Activated T-cell treated with anti-CD3 and anti-CD28 coated beads, Interleukin-2, amount 50 U/mL, for 72 hours (primary cell): ENCODE measurements at regions not wholly inside any gene's neighbourhood (a gene's known extent, or its start where the extent isn't known, plus 50 kb on each side); places are given as distances from the start of the nearest gene placed in this dataset.
"Not testable (repeated sequence)": the region's sequence is repeated elsewhere in the genome, so short reads cannot be mapped to it uniquely, and the experiment has no call there.

ENCODE experiments used
- ATAC-seq, 2 donors: fragments of 150-1000 bp; cut with Tn5 transposase; replicated peaks in 1 of 2; 2 replicates each; pipeline ENCODE4 v1.10.0; 2021; ENCODE audit warnings: moderate library complexity in 2 of 2, mild to moderate bottlenecking in 1 of 2
- DNase-seq, 2 donors: peaks; one replicate each; pipeline ENCODE4 v3.0.0; 2021 to 2022; ENCODE audit warnings: mixed read lengths in 1 of 2
- H3K27ac Mint-ChIP-seq: one replicate; pipeline ENCODE4 v1.8.0; 2022; ENCODE audit warnings: mild to moderate bottlenecking, moderate library complexity, mixed read lengths
- H3K27me3 Mint-ChIP-seq: one replicate; pipeline ENCODE4 v1.8.0; 2022; ENCODE audit warnings: low read depth, mixed read lengths
- H3K36me3 Mint-ChIP-seq, 2 donors: one replicate each; pipeline ENCODE4 v1.8.0; 2022; ENCODE audit warnings: mixed read lengths in 2 of 2, mild to moderate bottlenecking in 1 of 2; ENCODE audit not compliant: insufficient read depth in 2 of 2
- H3K4me1 Mint-ChIP-seq: one replicate; pipeline ENCODE4 v1.8.0; 2022; ENCODE audit warnings: low read depth, mixed read lengths
- H3K4me3 Mint-ChIP-seq, 2 donors: one replicate each; pipeline ENCODE4 v1.8.0; 2022; ENCODE audit warnings: mild to moderate bottlenecking in 2 of 2, mixed read lengths in 2 of 2, moderate library complexity in 2 of 2
- H3K9me3 Mint-ChIP-seq, 2 donors: one replicate each; pipeline ENCODE4 v1.8.0; 2022; ENCODE audit warnings: mixed read lengths in 2 of 2

- Mint-ChIP-seq H3K4me3 (no peak overlapping the region), H3K4me1 (no peaks in the 10 kb centered on the region), H3K27me3 (no peaks in the 10 kb centered on the region), H3K27ac (no peak overlapping the region), H3K9me3 (no peaks in the 10 kb centered on the region), H3K36me3 (no peaks in the 10 kb centered on the region)
- DNase-seq: no peak
- ATAC-seq: no peak
Observed at GRCh38 chr14:22255017-22255950, 333.7 kb downstream of the DAD1 start.

GRCh38 chr14:22252686-22253085 lies 336.3 kb downstream of the DAD1 start:
- Mint-ChIP-seq H3K27me3 (no peaks in the 10 kb centered on the region), H3K4me1 (no peaks in the 10 kb centered on the region), H3K36me3 (no peaks in the 10 kb centered on the region), H3K27ac (no peak overlapping the region), H3K9me3 (no peaks in the 10 kb centered on the region), H3K4me3 (no peak overlapping the region)
- DNase-seq (no peak), ATAC-seq (no peak)

DNA sequence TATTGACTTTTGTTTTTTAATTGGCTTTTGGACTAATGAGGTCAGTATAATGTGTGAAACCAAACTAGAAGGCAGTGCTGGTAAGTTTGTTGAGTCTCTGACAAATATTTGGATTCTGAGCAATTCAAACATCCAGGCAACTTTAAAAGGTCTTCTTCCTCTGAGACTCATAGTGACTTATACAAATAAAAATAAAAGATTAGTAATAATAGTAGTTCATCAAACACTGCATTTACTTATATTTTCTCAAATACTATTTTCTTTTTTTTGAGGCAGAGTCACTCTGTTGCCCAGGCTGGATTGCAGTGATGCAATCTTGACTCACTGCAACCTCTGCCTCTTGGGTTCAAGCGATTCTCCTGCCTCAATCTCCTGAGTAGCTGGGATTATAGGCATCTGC lies 337.9 kb downstream of the DAD1 start:
- ATAC-seq (no peak), DNase-seq (no peak)
- Mint-ChIP-seq H3K36me3 (no peaks in the 10 kb centered on the region), H3K4me3 (no peak overlapping the region), H3K27ac (no peak overlapping the region), H3K4me1 (no peaks in the 10 kb centered on the region), H3K9me3 (no peaks in the 10 kb centered on the region), H3K27me3 (no peaks in the 10 kb centered on the region)

DNA sequence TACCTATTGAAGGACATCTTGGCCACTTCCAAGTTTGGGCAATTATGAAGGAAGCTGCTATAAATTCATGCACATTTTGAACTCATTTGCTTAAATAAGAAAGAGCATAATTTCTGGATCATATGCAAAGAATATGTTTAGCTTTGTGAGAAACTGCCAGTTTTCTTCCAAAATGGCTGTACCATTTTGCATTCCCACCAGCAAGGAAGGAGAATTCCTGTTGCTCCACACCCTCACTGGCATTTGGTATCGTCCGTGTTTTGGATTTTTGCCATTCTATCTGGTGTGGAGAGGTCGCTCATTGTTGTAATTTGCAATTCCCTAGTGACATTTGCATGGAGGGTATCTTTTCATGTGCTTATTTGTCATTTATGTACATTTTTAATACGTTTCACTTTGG lies 339.3 kb downstream of the DAD1 start:
- no peaks in the 10 kb centered on the region for H3K4me1 Mint-ChIP-seq
- no peaks in the 10 kb centered on the region for H3K27me3 Mint-ChIP-seq
- no peaks in the 10 kb centered on the region for H3K9me3 Mint-ChIP-seq
- ATAC-seq (no peak), DNase-seq (no peak)
- H3K36me3 Mint-ChIP-seq: no peaks in the 10 kb centered on the region
- H3K4me3 Mint-ChIP-seq: no peak overlapping the region
- no peak overlapping the region for H3K27ac Mint-ChIP-seq

DNA sequence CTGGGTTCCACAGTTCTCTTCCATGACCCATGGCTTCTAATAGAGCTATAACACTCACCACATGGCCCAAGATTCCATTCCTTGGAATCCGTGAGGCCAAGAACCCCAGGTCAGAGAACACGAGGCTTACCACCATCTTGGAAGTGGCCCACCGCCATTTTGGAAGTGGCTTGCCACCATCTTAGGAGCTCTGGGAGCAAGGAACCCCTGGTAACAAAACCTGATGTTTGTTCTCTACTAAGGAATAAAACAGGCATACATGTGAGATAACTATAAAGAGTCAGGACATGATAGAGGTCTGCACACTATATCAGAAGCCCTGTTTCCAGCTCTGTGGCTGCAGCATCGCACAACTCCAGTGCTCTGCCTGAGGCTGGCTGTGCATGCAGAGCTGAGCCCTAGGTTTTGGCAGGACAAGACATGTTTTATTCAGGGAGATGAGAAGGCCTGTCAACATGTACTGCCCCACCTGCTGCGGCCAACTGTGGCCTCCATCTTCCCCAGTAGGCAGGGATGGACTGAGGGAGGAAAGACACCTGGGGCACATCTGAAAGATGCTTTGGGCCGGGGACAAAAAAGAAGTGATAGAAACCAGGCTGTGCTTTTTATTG lies 344.9 kb downstream of the DAD1 start:
- Mint-ChIP-seq H3K4me1 (no peaks in the 10 kb centered on the region), H3K36me3 (no peaks in the 10 kb centered on the region), H3K4me3 (no peak overlapping the region), H3K9me3 (no peaks in the 10 kb centered on the region), H3K27me3 (no peaks in the 10 kb centered on the region), H3K27ac (no peak overlapping the region)
- ATAC-seq (no peak), DNase-seq (no peak)

GRCh38 chr14:22238320-22238719 lies 350.7 kb downstream of the DAD1 start:
- H3K9me3 Mint-ChIP-seq, H3K4me3 Mint-ChIP-seq, H3K27ac Mint-ChIP-seq, DNase-seq, ATAC-seq, H3K4me1 Mint-ChIP-seq, H3K27me3 Mint-ChIP-seq, H3K36me3 Mint-ChIP-seq: not testable (repeated sequence)

DNA sequence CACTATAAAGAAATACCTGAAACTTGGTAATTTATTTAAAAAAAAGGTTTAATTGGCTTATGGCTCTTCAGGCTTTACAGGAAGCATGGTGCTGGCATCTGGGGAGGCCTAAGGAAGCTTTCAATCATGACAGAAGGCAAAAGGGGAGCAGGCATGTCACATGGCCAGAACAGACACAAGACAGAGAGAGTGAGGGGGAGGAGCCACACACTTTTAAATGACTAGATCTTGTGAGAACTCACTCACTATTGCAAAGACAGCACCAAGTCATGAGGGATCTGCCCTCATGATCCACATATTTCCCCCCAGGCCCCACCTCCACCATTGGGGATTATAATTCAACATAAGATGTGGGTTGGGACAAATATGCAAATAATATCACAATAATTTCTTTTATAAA lies 355.6 kb downstream of the DAD1 start:
- Mint-ChIP-seq H3K9me3 (no peaks in the 10 kb centered on the region), H3K4me3 (no peak overlapping the region), H3K27ac (no peak overlapping the region), H3K4me1 (no peaks in the 10 kb centered on the region), H3K36me3 (no peaks in the 10 kb centered on the region), H3K27me3 (no peaks in the 10 kb centered on the region)
- no peak for ATAC-seq
- no peak for DNase-seq

DNA sequence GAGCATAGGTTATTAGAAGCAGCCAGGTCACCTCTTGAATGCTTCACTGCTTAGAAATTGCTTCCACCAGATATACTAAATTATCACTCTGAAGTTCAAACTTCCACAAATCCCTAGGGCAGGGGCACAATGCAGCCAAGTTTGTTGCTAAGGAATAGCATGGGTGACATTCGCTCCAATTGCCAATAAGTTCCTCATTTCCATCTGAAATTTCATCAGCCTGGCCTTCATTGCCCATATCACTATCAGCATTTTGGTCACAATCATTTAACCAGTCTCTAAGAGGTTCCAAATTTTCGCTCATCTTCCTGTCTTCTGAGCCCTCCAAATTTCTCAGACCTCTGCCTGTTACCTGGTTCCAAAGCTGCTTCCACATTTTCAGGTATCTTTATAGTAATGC lies 356.1 kb downstream of the DAD1 start:
- H3K4me3 Mint-ChIP-seq: no peak overlapping the region
- ATAC-seq: no peak

DNA sequence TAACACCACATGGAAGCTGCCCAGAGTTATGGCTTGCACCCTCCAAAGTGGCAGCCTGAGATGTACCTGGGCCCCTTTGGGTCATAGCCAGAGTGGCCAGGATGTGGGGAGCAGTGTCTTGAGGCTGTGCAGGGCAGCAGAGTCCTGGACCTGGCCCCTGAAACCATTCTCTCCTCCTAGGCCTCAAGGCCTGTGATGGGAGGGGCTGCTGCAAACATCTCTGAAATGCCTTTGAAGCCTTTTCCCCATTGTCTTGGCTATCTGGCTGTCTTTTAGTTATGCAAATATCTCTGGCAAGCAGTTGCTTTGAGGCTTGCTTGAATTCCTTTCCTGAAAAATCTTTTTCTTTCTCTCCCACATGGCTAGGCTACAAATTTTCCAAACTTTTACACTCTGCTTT lies 356.5 kb downstream of the DAD1 start:
- ATAC-seq (no peak), DNase-seq (no peak)
- Mint-ChIP-seq H3K27me3 (no peaks in the 10 kb centered on the region), H3K4me1 (no peaks in the 10 kb centered on the region), H3K27ac (no peak overlapping the region), H3K9me3 (no peaks in the 10 kb centered on the region), H3K4me3 (no peak overlapping the region), H3K36me3 (no peaks in the 10 kb centered on the region)

More for the DNA sequence above, 356.1 kb downstream of the DAD1 start:
- Mint-ChIP-seq H3K27me3 (no peaks in the 10 kb centered on the region), H3K4me1 (no peaks in the 10 kb centered on the region), H3K36me3 (no peaks in the 10 kb centered on the region), H3K9me3 (no peaks in the 10 kb centered on the region), H3K27ac (no peak overlapping the region)
- no peak for DNase-seq

DNA sequence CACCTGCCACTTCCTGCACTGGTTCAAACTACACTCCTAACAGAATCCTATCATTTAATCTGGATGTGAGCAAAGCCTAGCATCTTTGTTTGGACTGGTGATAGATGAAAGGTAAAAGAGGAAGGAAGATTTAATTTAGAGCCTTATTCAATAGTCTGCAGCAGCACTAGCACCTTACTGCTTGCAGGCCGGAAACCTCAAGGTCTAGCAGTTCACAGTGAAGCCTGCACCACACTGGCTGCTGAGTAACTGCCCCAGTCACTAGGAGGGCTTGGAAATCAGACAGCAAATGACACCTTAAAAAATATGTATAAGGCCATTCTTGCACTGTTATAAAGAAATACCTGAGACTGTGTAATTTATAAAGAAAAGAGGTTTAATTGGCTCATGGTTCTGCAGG lies 358.0 kb downstream of the DAD1 start:
- Mint-ChIP-seq H3K4me3 (peak overlapping the region in 1 of 2 donors; percentile 58), H3K9me3 (no peaks in the 10 kb centered on the region), H3K36me3 (no peaks in the 10 kb centered on the region), H3K27me3 (no peaks in the 10 kb centered on the region), H3K4me1 (no peaks in the 10 kb centered on the region), H3K27ac (no peak overlapping the region)
- no peak for DNase-seq
- ATAC-seq: peak in 1 of 2 donors; percentile 57

DNA sequence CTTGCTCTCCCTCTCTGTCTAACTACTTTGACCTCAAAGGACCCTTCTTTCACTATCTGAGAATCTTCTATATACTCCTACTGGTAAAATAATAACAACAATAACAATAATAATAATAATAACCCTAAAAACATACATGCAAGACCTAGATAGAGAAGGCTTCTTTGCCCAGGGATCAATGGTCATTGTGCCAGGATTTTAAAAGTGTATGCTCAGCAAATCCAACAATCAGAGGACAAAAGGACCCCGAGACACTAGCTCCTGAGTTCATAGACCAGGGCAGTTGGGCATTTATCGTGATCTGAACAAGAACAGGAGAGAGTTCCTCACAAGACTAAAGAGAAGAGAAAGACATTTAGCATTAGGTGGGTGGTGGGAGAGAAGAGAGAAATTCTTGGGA lies 358.5 kb downstream of the DAD1 start:
- H3K4me1 Mint-ChIP-seq: no peaks in the 10 kb centered on the region
- no peaks in the 10 kb centered on the region for H3K9me3 Mint-ChIP-seq
- H3K4me3 Mint-ChIP-seq: peak overlapping the region in 1 of 2 donors; percentile 58
- no peak for DNase-seq
- no peak overlapping the region for H3K27ac Mint-ChIP-seq
- H3K27me3 Mint-ChIP-seq: no peaks in the 10 kb centered on the region
- H3K36me3 Mint-ChIP-seq: no peaks in the 10 kb centered on the region
- ATAC-seq: no peak

GRCh38 chr14:22227084-22227483 lies 361.9 kb downstream of the DAD1 start:
- H3K9me3 Mint-ChIP-seq: no peaks in the 10 kb centered on the region
- no peak for DNase-seq
- H3K4me3 Mint-ChIP-seq: peak overlapping the region; percentile 56 to 82
- peak overlapping the region; percentile 88 for H3K27ac Mint-ChIP-seq
- no peaks in the 10 kb centered on the region for H3K36me3 Mint-ChIP-seq
- no peak for ATAC-seq
- no peaks in the 10 kb centered on the region for H3K27me3 Mint-ChIP-seq
- H3K4me1 Mint-ChIP-seq: no peaks in the 10 kb centered on the region

- H3K9me3 Mint-ChIP-seq: no peaks in the 10 kb centered on the region
- no peaks in the 10 kb centered on the region for H3K27me3 Mint-ChIP-seq
- DNase-seq (no peak), ATAC-seq (peak; percentile 72 to 74)
- H3K36me3 Mint-ChIP-seq: no peaks in the 10 kb centered on the region
- no peaks in the 10 kb centered on the region for H3K4me1 Mint-ChIP-seq
- peak overlapping the region; percentile 88 for H3K27ac Mint-ChIP-seq
- H3K4me3 Mint-ChIP-seq: peak overlapping the region; percentile 56 to 82
Observed at GRCh38 chr14:22226381-22226780, 362.6 kb downstream of the DAD1 start.
